ENCODE measurements at regions not wholly inside any gene's neighbourhood (a gene's known extent, or its start where the extent isn't known, plus 50 kb on each side); places are given as distances from the start of the nearest gene placed in this dataset.

GRCh38 chr3:162119651-162120050, 623.0 kb downstream of the OTOL1 start:
- no peak for DNase-seq (ENCODE audit: low spot score)

- DNase-seq (ENCODE audit: low spot score) = no peak
These were observed 625.8 kb downstream of the OTOL1 start for GRCh38 chr3:162122405-162122804.

GRCh38 chr3:162125790-162126189, 629.2 kb downstream of the OTOL1 start:
- no peak for DNase-seq (ENCODE audit: low spot score)

GRCh38 chr3:162130582-162130981, 634.0 kb downstream of the OTOL1 start:
- DNase-seq (ENCODE audit: low spot score) = no peak

- DNase-seq (ENCODE audit: low spot score) = no peak
These were observed 636.4 kb downstream of the OTOL1 start for GRCh38 chr3:162132981-162133380.

GRCh38 chr3:162134571-162134970, 638.0 kb downstream of the OTOL1 start:
- DNase-seq (ENCODE audit: low spot score) = no peak

GRCh38 chr3:162136136-162136535, 639.5 kb downstream of the OTOL1 start:
- DNase-seq (ENCODE audit: low spot score) = no peak

- DNase-seq (ENCODE audit: low spot score) = no peak
These were observed 641.9 kb downstream of the OTOL1 start for GRCh38 chr3:162138509-162138908.

GRCh38 chr3:162139841-162140240, 643.2 kb downstream of the OTOL1 start:
- DNase-seq (ENCODE audit: low spot score) = no peak

GRCh38 chr3:162141272-162141791, 644.7 kb downstream of the OTOL1 start:
- DNase-seq (ENCODE audit: low spot score) = peak; percentile 16

- peak; percentile 62 for DNase-seq (ENCODE audit: low spot score)
These were observed 645.9 kb downstream of the OTOL1 start for GRCh38 chr3:162142511-162142910.

GRCh38 chr3:162143180-162143579, 646.6 kb downstream of the OTOL1 start:
- DNase-seq (ENCODE audit: low spot score) = no peak

- DNase-seq (ENCODE audit: low spot score) = peak; percentile 20
These were observed 651.4 kb downstream of the OTOL1 start for GRCh38 chr3:162147996-162148395.

- no peak for DNase-seq (ENCODE audit: low spot score)
These were observed 654.2 kb downstream of the OTOL1 start for GRCh38 chr3:162150790-162151189.

- DNase-seq (ENCODE audit: low spot score) = no peak
These were observed 656.0 kb downstream of the OTOL1 start for GRCh38 chr3:162152636-162153035.

- no peak for DNase-seq (ENCODE audit: low spot score)
These were observed 665.0 kb downstream of the OTOL1 start for GRCh38 chr3:162161595-162161994.

- no peak for DNase-seq (ENCODE audit: low spot score)
These were observed 668.7 kb downstream of the OTOL1 start for GRCh38 chr3:162165346-162165745.

- no peak for DNase-seq (ENCODE audit: low spot score)
These were observed 669.9 kb downstream of the OTOL1 start for GRCh38 chr3:162166543-162166942.

- no peak for DNase-seq (ENCODE audit: low spot score)
These were observed 672.1 kb downstream of the OTOL1 start for GRCh38 chr3:162168715-162169114.

- DNase-seq (ENCODE audit: low spot score) = no peak
These were observed 674.0 kb downstream of the OTOL1 start for GRCh38 chr3:162170581-162170980.

- DNase-seq (ENCODE audit: low spot score) = no peak
These were observed 675.4 kb downstream of the OTOL1 start for GRCh38 chr3:162171970-162172369.

- DNase-seq (ENCODE audit: low spot score) = no peak
These were observed 678.5 kb downstream of the OTOL1 start for GRCh38 chr3:162175145-162175544.

GRCh38 chr3:162175878-162176277, 679.3 kb downstream of the OTOL1 start:
- no peak for DNase-seq (ENCODE audit: low spot score)

- no peak for DNase-seq (ENCODE audit: low spot score)
These were observed 686.8 kb downstream of the OTOL1 start for GRCh38 chr3:162183440-162183839.

Data from H4 (cell line).